Keratinocyte (primary cell): ENCODE measurements at regions not wholly inside any gene's neighbourhood (a gene's known extent, or its start where the extent isn't known, plus 50 kb on each side); places are given as distances from the start of the nearest gene placed in this dataset.
"Not testable (repeated sequence)": the region's sequence is repeated elsewhere in the genome, so short reads cannot be mapped to it uniquely, and the experiment has no call there.

ENCODE experiments used
- CTCF ChIP-seq, 3 experiments: IDR thresholded peaks in 1 of 3; conservative IDR thresholded peaks in 1 of 3; optimal IDR thresholded peaks in 1 of 3; 2 replicates in 2 of 3; 3 replicates in 1 of 3; pipeline versions ENCODE3 to v1.5.1; 2011; ENCODE audit warnings: low read length in 3 of 3, mild to moderate bottlenecking in 3 of 3, moderate library complexity in 2 of 3, control low read depth in 1 of 3, inconsistent platforms in 1 of 3; ENCODE audit not compliant: insufficient read depth in 2 of 3; ENCODE audit errors: extremely low read depth in 1 of 3
- EZH2 ChIP-seq: IDR thresholded peaks from one replicate; pipeline ENCODE4 v1.6.1; 2012; ENCODE audit warnings: inconsistent platforms, mild to moderate bottlenecking, low read length, moderate library complexity

GRCh38 chr18:26623314-26623713 is 75.0 kb upstream of the KCTD1 start:
- not testable (repeated sequence) for TF ChIP-seq CTCF (optimal IDR thresholded peaks at IDR 0.05 in 1 of 3, IDR thresholded peaks at IDR 0.05 in 1 of 3, conservative IDR thresholded peaks at IDR 0.05 in 1 of 3; ENCODE audit: extremely low read depth in 1 of 3, insufficient read depth in 2 of 3, low read length in 3 of 3); EZH2
